ENCODE measurements at regions not wholly inside any gene's neighbourhood (a gene's known extent, or its start where the extent isn't known, plus 50 kb on each side); places are given as distances from the start of the nearest gene placed in this dataset.
"Not testable (repeated sequence)": the region's sequence is repeated elsewhere in the genome, so short reads cannot be mapped to it uniquely, and the experiment has no call there.

DNA sequence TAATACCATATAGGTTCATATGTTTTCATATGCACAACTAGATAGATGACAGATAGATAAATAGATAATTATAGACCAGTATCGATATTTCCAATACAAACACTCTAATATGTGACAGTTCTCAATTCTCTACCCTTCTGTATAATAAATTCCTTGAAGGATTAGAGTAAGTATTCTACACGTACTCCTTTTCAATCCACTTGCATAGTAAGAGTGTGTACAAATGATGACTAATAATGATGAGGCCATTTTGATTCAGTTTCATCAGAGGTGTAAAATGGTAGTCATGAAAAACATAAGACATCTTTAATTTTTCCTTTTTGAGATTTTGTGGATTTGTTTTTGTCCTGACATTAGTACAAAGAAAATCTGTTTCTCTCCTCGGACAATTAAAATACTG is 188.3 kb upstream of the WSB1 start:
- Histone ChIP-seq H3K4me3 (no peak overlapping the region), H3K9me3 (no peaks in the 10 kb centered on the region), H3K36me3 (replicated peaks in 1 of 2; ENCODE audit: insufficient read depth in 1 of 2, low read depth in 2 of 2) (no peaks in the 10 kb centered on the region), H3K27me3 (no peaks in the 10 kb centered on the region), H3K4me1 (no peaks in the 10 kb centered on the region), H3K27ac (no peak overlapping the region)
- TF ChIP-seq, protein P1, sequence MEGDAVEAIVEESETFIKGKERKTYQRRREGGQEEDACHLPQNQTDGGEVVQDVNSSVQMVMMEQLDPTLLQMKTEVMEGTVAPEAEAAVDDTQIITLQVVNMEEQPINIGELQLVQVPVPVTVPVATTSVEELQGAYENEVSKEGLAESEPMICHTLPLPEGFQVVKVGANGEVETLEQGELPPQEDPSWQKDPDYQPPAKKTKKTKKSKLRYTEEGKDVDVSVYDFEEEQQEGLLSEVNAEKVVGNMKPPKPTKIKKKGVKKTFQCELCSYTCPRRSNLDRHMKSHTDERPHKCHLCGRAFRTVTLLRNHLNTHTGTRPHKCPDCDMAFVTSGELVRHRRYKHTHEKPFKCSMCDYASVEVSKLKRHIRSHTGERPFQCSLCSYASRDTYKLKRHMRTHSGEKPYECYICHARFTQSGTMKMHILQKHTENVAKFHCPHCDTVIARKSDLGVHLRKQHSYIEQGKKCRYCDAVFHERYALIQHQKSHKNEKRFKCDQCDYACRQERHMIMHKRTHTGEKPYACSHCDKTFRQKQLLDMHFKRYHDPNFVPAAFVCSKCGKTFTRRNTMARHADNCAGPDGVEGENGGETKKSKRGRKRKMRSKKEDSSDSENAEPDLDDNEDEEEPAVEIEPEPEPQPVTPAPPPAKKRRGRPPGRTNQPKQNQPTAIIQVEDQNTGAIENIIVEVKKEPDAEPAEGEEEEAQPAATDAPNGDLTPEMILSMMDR (IDR thresholded peaks at IDR 0.05) = no peak
- TF ChIP-seq POLR2A (IDR thresholded peaks at IDR 0.05) = no peak
- DNase-seq (no peak), ATAC-seq (no peak)
- WGBS, 2 donors = 44 to 47% methylated on average over 3 of the region's 3 CpGs
- intact Hi-C loops (cut with DNase I) = no loop called here

DNA sequence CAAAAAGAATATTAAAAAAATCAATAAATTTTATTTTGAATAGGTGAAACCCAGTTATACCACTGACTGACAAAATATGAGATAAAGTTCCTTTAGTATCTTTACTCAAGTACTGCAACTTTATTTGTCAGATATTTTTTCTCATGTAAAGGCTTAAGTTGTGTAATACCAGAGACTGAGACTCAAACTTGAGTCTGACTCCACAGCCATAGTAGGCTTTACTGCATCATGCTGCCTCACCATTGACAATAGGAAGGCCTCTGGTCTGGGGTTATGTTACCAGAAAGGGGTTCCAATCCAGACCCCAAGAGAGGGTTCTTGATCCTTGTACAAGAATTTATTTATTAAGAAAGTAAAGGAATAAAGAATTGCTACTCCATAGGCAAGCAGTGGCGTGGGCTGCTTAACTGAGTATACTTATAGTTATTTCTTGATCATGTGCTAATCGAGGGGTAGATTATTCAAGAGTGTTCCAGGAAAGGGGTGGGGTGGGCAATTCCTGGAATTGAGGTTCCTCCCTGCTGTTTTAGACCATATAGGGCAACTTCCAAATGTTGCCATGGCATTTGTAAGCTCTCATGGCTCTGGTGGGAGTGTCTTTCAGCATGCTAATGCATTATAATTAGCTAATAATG is 187.4 kb upstream of the WSB1 start:
- no peaks in the 10 kb centered on the region for H3K36me3 ChIP-seq (replicated peaks in 1 of 2; ENCODE audit: insufficient read depth in 1 of 2, low read depth in 2 of 2)
- 38 to 47% methylated on average over 2 of the region's 2 CpGs for WGBS, 2 donors
- TF ChIP-seq, protein P1 (IDR thresholded peaks at IDR 0.05) = no peak
- no peak for TF ChIP-seq POLR2A (IDR thresholded peaks at IDR 0.05)
- no peaks in the 10 kb centered on the region for H3K9me3 ChIP-seq
- no peak for ATAC-seq
- DNase-seq = no peak
- no peak overlapping the region for H3K4me3 ChIP-seq
- no peaks in the 10 kb centered on the region for H3K4me1 ChIP-seq
- H3K27ac ChIP-seq = no peak overlapping the region
- no peaks in the 10 kb centered on the region for H3K27me3 ChIP-seq
- intact Hi-C loops (cut with DNase I) = no loop called here

DNA sequence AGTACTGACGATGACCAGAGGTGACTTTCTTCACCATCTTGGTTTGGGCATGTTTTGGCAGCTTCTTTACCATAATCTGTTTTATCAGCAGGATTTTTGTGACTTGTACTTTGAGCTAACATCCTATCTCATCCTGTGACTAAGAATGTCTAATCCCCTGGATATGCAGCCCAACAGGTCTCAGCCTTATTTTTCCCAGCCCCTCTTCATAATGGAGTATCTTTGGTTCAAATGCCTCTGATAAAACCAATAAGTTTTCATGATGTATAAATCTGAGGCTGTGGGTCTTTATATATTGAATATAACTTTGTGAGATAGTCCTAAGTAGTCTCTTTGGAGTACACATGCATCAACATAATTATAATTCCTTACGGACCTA is 186.9 kb upstream of the WSB1 start:
- intact Hi-C loops (cut with DNase I) = no loop called here
- Histone ChIP-seq H3K27me3 (no peaks in the 10 kb centered on the region), H3K36me3 (replicated peaks in 1 of 2; ENCODE audit: insufficient read depth in 1 of 2, low read depth in 2 of 2) (no peaks in the 10 kb centered on the region), H3K4me1 (no peaks in the 10 kb centered on the region), H3K27ac (no peak overlapping the region), H3K4me3 (no peak overlapping the region), H3K9me3 (no peaks in the 10 kb centered on the region)
- TF ChIP-seq, protein P1 (IDR thresholded peaks at IDR 0.05) = no peak
- no peak for TF ChIP-seq POLR2A (IDR thresholded peaks at IDR 0.05)
- 43 to 50% methylated on average over 2 of the region's 2 CpGs for WGBS, 2 donors
- DNase-seq = no peak
- no peak for ATAC-seq

DNA sequence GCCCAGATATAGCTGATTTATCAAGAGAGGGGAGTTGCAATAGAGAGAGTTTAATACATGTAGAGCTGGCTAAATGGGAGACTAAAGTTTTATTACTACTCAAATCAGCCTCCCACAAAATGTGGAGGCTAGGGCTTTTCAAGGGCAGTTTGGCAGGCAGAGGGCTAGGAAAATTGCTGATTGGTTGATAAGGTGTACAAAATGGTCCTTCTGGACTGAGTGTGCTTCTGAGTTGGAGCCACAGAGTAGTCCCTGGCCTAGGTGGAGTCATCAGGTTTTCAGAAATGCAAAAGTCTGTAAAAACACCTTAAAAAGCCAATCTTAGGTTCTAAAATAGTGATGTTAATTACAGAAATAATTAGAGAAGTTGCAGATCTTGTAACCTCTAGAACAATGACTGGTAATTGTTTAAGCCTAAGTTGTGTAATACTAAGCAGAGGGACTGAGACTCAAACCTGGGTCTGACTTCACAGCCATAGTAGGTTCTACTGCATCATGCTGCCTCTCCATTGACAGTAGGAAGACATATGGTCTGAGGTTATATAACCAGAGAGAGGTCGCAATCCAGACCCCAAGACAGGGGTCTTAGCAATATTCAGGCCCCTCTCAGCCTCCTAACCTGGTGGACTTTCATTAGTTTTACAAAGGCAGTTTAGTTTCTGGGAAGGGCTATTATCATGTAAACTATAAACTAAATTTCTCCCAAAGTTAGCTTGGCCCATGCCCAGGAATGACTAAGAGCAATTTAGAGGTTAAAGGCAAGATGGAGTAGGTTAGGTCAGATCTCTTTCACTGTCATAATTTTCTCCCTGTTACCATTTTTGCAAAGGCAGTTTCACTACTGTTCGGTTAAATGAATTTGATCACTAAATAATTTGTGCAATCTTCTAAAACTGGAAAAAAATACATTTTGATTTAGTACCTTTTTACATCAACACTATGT is 186.3 kb upstream of the WSB1 start:
- H3K9me3 ChIP-seq; H3K27me3 ChIP-seq; H3K36me3 ChIP-seq (replicated peaks in 1 of 2; ENCODE audit: insufficient read depth in 1 of 2, low read depth in 2 of 2); H3K27ac ChIP-seq; ATAC-seq; DNase-seq; intact Hi-C loops (cut with DNase I); H3K4me1 ChIP-seq; H3K4me3 ChIP-seq: not testable (repeated sequence)
- 35 to 68% methylated on average over 2 of the region's 2 CpGs for WGBS, 2 donors

DNA sequence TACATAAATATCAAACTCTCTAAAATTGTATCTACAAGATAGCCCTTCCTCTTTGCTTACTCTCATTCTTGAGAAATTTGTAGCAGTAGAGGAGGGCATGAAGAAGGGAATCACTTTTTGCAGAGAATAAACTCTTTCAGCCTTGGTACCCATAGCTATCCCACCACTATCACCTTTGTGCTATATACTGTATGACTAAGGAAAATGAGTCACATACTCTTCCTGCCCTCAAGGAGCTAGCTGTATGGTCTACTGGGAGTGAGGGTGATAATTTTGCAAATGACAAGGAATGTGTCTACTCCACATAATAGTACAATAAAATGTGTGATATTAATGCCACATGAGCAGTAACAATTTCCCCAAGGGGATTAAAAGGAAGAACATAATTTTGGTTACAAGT is 184.6 kb upstream of the WSB1 start:
- H3K36me3 ChIP-seq (replicated peaks in 1 of 2; ENCODE audit: insufficient read depth in 1 of 2, low read depth in 2 of 2) = no peaks in the 10 kb centered on the region
- intact Hi-C loops (cut with DNase I) = no loop called here
- DNase-seq = no peak
- no peaks in the 10 kb centered on the region for H3K27me3 ChIP-seq
- H3K4me1 ChIP-seq = no peaks in the 10 kb centered on the region
- ATAC-seq = no peak
- H3K9me3 ChIP-seq = no peaks in the 10 kb centered on the region
- H3K27ac ChIP-seq = no peak overlapping the region
- H3K4me3 ChIP-seq = no peak overlapping the region
- TF ChIP-seq, protein P1 (IDR thresholded peaks at IDR 0.05) = no peak
- TF ChIP-seq POLR2A (IDR thresholded peaks at IDR 0.05) = no peak

Data from body of pancreas (tissue), 4 donors.